HG02840 (cell line): ENCODE measurements at regions not wholly inside any gene's neighbourhood (a gene's known extent, or its start where the extent isn't known, plus 50 kb on each side); places are given as distances from the start of the nearest gene placed in this dataset.
"Not testable (repeated sequence)": the region's sequence is repeated elsewhere in the genome, so short reads cannot be mapped to it uniquely, and the experiment has no call there.

Source experiments
- ATAC-seq: cut with Tn5 transposase; IDR thresholded peaks from one replicate; pipeline ENCODE4 v1.9.1; 2021; ENCODE audit warnings: mild to moderate bottlenecking, moderate library complexity, moderate number of reproducible peaks; ENCODE audit not compliant: unreplicated experiment, low FRiP score

DNA sequence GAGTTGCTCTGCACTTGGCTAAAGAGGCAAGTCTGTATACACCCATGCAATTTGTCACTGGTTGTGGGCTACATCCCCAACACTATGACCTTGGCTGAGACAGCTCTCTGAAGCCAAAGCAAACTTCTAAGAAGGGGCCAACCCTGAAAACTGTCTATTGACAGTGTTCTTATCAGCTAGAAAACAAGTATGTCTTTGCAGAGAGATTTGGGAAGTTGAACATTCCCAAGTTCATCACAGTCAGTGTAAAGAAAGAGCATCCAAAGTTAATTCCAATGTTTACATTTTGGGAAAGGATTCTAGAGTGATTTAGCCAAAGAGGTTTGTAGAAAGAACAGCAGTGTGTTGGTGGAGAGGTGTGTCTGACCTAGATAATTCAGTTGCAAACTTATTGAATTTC is 711.1 kb upstream of the CHD1 start:
- no peak for ATAC-seq

DNA sequence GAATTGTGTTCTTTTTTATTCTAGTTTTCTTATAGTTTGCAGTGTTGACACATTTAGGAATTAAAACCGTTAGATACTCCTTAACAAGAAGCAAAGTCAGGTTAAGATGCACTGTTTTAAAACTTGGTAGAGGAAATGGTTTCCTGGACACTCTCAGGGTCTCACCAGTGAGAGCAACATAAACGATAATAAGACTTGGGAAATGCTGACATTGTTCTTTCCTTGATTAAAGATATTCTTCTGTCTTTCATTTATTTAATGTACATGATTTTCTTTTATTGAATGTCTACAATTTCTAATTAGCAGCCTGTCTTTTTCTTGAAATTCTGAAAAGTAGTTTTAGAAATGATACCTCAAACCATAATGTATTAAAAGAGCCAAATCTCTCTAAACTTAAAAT is 707.9 kb upstream of the CHD1 start:
- ATAC-seq, result no peak

DNA sequence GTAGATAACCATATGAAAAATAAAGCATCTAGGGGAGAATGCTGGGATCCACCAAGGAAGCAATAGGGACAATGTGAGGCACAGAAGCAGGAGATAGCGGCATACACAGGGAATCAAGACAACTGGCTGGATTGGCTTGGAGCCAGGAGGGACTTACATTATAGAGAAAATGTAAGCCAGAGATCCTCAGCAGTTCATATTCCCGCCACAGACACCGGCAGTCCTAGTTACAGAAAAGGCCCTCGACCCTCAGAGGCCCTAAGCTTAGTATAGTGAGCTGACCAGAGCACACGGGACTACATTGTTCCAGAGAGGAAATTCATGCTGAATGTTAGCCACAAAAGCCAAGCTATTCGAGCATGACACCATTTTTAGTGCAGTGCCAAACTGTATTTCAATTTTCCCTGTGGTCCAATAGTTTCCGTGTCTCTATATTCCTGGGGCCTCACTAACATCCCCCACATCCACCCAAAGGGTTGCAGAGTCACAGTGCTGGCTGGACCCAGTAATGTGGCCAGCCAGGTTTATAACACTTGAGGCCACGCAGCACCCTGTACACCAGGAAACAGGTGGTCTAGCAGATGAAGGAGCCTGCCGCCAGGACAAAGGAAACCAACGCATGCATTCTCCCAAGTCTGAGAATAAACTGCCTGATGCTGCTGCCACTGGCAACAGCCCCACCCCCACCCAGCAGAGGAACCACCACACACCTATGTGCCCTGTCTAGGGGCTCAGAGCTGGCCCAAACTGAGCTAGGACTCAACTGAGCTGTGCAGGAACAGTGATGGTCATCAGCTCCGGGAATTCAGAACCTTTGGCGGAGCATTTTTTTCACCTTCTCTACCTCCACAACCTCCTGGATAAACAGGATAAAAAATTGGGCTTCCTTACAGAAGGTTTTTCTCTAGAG is 693.2 kb upstream of the CHD1 start:
- no peak for ATAC-seq

DNA sequence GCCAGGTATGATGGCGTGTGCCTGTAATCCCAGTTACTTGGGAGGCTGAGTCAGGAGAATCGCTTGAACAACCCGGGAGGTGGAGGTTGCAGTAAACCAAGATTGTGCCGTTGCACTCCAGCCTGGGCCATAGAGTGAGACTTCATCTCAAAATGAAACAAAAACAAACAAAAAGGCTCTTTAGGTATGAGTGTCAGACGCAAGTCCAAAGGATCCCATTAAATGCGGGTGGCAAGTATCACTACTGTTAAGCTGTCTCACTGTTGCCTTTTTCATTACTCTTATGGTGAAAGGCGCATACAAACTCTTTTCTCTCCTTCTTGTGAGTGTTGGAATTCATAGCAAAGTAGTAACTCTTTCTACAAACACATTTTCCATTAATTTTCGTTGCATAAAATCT is 688.5 kb upstream of the CHD1 start:
- no peak for ATAC-seq

DNA sequence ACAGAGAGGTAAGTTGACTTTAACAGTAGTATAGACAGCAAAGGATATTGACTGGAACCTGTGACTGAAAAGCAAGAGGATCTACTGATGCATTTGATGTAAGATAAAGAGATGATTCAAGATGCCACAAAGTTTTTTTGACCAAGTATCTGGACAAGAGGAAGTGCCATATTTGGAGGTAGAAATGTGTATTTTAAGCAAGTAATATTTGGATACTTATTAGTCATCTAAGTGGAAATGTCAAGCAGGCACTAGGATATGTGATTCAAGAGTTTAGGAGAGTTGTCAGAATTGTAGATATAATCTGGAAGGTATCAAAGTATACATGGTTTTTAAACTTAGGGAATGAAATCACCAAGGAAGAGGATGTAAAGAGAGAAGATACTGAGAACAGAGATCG is 686.1 kb upstream of the CHD1 start:
- ATAC-seq, result no peak

DNA sequence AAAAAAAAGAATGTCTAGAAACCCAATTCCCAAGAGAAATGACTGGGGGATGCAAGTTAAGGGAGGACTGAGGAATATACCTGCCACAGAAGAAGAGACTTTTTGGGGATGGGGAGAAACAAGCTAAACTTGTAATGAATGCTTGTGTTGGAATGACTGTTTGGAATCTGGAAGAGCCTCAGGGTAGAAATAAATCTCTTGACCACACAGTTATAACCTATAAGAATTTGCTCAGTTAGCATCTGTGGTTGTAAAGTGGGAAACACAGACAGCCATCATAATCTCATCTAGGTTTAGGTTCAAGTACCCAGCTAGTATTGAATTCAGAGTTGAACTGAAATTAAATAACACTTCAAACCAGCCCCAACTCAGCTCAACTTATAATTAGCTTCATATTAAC is 678.3 kb upstream of the CHD1 start:
- ATAC-seq, result no peak

DNA sequence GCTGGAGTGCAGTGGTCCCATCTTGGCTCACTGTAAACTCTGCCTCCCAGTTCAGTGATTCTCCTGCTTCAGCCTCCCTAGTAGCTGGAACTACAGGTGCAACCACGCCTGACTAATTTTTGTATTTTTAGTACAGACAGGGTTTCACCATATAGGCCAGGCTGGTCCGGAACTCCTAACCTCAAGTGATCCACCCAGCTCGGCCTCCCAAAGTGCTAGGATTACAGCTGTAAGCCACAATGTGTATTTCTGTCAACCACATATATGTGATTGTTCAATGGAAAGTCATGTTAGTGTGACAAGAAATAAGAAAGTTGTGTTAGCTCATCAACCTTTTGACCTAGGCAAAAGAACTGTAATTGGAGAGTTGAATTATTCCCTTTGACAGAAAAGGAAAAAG is 677.1 kb upstream of the CHD1 start:
- ATAC-seq, result no peak

DNA sequence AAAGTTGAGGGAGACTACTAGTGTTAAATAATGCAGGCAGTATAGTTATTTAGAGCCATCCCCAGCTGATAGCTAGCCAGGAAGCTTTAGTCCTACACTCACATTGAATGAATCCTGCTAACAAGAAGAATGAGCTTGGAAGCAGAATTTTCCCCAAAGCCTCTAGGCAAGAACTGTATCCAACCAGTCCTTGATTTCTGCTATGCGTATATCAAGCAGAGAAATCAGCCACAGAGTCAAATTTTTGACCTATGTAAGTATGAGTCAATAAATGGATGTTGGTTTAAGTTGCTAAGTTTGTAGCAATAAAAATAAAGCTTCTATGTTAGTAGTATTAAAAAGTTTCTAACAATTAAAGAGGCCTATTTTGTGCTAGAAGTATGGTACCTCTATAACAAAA is 672.1 kb upstream of the CHD1 start:
- ATAC-seq, result no peak

DNA sequence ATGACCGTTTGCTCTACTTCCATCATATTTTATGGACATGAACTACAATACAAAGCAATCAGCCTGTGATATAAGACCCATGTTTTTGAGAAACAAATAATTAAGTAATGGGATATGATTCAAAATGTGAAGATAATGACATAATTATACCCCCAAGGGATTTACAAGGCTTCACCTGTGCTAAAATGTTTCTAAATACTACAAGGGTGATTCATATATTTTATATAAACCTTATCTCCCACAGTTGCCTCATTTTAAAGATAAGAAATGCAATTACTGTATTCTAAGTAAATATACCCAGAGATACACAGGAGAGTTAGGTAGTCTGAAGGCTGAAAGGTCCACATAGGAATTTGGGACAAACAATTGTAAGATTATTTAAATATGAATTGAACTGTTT is 662.0 kb upstream of the CHD1 start:
- ATAC-seq, result no peak

DNA sequence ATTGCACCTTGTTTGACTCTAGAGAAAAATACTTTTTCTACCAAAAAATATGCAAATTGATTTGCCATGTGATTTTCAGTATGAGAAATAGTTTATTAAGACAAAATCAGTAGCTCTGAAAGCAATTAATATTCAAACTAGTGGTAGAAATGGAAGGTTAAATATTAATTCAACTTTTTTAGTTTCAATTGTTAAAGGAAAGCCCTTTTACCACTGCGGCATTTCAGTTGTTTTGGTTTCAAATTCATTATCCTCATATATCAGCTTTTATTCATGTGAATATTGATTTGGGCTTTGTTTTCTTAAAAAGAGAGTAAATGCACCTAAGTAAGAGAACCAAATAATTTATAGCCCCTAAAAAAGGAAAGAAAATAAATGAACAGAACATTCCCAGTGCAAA is 660.6 kb upstream of the CHD1 start:
- no peak for ATAC-seq

DNA sequence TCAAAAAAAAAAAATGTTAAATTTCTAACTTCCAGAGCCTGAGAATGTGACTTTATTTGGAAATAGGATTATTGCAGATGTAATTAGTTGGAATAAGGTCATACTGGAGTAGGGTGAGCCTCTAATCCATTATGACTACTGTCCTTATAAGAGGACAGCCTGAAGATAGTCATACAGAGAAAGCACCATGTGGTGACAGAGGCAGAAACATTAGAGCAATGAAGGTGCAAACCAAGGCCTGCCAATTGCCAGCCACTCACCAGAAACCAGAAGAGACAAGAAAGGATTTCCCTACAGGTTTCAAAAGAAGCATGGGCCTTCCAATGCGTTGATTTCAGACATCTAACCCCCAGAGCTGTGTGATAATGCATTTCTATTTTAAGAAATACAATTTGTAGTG is 659.2 kb upstream of the CHD1 start:
- no peak for ATAC-seq

DNA sequence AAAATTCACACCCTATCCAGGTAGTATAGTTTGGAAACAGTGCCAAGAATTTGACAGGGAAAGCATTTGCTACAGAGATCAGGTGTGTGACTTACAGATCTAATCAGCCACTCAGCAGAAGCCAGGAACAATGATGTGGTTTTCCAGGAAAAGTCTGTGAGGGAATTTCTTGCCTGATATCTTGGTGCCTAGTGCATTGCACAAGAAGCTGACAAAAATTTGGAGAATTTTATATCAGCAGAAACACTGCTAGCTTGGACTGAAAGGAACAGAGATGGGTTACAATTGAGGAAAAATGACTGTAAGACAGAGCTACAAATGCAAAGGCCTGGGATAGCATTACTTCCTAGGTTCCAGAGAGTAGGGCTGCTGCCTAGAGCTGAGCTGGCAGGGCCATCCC is 658.1 kb upstream of the CHD1 start:
- no peak for ATAC-seq

DNA sequence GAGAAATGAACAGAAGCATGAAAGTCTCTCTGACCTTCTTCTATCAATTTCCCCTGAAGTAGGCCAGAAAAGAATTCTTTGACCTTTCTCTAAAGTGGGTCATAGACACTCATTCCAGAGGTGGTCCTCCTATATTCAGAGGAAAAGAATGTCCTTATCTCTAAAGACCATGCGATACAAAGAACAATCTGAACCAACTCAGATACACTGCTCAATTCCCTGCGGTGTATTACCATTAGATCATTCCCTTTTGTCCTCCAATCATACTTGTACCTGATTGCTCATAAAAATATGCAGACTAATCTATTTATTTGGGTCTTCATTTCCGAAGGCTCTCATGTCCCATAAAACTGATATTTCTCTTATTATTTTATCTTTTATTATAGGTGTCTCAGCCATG is 652.4 kb upstream of the CHD1 start:
- not testable (repeated sequence) for ATAC-seq

DNA sequence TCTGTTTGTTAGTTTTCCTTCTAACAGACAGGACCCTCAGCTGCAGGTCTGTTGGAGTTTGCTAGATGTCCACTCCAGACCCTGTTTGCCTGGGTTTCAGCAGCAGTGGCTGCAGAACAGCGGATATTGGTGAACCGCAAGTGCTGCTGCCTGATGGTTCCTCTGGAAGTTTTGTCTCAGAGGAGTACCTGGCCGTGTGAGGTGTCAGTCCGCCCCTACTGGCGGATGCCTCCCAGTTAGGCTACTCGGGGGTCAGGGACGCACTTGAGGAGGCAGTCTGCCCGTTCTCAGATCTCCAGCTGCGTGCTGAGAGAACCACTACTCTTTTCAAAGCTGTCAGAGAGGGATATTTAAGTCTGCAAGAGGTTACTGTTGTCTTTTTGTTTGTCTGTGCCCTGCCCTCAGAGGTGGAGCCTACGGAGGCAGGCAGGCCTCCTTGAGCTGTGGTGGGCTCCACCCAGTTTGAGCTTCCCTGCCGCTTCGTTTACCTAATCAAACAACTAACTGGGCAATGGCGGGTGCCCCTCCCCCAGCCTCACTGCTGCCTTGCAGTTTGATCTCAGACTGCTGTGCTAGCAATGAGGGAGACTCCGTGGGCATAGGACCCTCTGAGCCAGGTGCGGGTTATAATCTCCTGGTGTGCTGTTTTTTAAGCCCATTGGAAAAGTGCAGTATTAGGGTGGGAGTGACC is 634.3 kb upstream of the CHD1 start:
- ATAC-seq, result not testable (repeated sequence)

DNA sequence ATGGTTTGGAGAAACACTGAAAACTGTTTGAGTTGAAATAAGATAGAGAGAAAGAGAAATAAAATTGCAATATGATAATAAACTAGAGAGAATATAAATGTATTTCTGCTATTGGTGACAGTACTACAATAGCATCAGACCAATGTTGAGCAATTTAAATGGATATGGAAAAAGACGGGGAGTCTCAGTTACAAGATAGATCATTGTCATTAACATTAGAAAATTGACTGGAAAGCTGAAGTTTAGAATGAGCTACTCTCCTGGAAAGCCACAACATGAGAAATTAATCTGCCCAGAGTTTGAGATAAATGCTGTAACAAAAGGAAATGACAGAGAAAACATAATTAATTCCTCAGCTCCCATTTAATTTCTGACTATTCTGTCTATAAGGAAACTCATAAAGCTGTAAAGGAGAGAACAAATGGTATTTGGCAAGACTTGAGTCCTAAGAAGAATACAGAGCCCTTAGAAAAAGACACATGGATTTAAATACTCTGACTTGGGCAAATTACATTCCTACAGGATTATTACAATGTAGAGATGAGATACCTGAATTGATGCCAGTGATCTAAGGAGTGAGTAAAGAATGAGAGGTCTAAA is 624.5 kb upstream of the CHD1 start:
- ATAC-seq, result no peak

DNA sequence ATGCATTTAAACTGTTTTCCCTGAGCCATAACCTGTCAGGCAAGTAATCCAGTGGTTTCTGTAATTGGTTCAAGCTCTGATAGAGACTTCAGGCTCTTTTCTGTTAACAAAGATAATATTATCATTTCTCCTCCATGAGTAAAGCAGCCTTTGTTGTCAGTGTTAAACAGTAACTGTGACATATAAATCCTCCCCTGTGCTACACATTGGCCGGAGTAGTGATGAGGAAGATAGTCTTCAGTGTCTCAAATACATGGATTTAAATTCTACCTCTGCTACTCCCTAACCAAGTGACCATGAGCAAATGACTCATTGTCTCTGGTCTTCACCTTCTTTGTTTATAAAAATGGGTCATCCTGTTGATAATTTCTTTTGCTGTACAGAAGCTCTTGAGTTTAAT is 615.5 kb upstream of the CHD1 start:
- no peak for ATAC-seq

DNA sequence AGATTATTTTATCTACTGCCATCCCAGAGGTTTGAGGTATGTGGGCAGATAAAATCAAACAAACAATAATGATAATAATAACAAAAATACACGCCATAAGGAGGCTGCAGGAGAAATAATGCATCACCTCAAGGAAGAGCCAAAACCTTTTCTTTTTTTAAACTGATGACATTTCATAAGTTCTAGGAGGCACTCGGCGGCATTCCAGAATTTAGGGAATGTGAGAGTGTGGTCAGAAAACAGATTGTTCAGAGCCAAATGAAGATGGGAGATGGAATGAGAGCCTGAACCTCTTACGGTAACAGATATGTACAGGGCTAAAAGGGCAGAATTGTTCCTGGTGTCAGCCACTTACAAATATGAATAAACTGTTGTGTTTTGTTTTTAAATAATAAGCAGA is 615.0 kb upstream of the CHD1 start:
- no peak for ATAC-seq

DNA sequence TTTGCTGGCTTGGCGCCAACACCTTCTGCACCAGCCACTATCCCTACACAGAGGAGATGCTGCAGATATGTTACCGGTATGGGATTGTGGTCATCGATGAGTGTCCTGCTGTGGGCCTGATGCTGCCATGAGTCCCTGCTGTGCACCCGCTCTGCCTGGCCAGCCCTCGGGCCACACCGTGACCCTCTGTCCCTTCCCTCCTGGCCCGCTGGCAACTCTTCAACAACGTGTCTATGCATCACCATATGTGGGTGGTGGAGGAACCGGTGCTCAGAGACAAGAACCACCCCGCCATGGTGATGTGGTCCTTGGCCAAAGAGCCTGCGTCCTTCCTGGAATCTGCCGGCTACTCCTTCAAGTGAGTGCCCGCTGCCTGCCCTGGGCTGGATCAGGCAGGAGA is 605.4 kb upstream of the CHD1 start:
- ATAC-seq, result not testable (repeated sequence)

DNA sequence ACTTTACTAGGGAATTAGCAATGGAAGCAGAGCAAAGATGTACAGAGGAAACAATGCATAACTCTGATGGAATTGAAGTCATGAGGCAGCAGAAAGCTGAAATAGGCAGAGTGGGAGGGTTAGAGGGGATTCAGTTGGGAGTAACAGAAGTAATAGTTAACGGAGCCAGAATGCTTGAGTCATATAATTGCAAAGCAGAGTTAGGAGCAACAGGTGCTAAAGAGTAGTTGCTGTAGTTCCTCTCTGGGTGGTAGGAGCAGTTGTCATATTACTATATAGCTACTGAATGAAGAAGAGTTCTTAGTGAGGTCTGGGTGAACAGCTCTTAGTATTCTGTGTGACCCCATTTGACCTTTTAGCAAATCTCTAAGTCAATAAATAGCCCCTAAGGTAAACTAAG is 592.9 kb upstream of the CHD1 start:
- not testable (repeated sequence) for ATAC-seq

DNA sequence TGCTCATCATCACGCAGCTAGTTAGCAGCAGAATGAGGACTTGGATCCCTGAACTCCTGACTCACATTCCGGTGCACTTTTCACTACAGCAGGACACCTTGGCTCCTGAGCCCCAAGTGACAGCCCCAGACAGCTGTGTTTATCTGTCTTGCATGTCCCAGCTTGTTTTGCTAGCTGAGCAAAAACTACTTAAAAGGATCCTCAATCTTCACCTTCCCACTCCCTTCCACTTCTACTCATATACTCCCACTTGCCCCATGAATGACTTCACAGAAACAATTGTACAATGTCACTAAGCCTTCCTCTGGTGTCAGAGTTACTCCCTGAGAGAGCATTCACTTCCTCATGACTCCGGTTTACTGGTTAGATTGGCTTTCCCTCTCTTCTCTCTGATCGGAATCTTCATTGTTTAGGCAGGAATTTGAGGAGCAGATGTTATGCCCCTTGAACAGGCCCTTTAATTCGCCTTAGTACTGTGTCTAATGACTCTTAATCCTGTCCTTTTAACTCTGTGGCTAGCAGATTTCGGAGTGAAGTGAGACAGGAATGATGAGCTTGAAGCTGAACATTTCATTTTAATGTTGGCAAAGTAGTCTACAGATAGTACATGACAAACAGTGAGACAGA is 587.2 kb upstream of the CHD1 start:
- ATAC-seq, result not testable (repeated sequence)

DNA sequence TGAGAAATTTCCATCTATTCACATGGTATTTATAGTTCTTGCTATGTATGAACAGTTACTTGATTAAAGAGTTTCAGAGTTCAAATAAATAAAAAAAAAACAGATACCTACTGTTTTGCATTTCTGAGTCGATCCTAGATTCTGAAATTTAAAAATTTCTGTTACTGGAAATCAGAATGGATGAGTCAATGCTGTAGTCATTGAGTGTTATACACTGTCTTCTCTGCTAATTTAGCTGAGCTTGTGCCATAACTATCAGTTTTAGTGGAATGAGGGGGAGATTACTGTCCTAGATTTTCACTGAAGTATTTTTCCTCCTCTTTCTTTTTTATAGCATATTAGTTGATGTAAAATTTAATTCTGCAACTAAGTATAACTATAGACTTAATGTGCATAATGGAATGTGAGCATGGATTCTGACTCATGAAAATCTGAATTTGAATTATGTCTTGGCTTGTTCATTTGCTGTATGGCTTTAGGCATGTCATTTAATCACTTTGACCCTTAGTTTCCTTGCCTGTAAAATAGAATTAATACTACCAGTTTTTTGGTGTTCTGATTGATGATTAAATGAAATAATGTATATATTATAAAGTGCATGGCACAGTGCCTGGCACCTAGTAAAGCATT is 581.5 kb upstream of the CHD1 start:
- ATAC-seq, result not testable (repeated sequence)
